Astrocyte of the spinal cord (primary cell): ENCODE measurements at regions not wholly inside any gene's neighbourhood (a gene's known extent, or its start where the extent isn't known, plus 50 kb on each side); places are given as distances from the start of the nearest gene placed in this dataset.
A peak's percentile ranks its signal among the peaks of the same experiment; 100 is the strongest.

Experiments
- DNase-seq: peaks from one replicate; pipeline ENCODE4 v3.0.0; 2011; ENCODE audit warnings: low read depth, low spot score
- H3K4me3 ChIP-seq: 2 replicates; pipeline ENCODE4 v1.5.1; 2011; ENCODE audit warnings: low read depth, mild to moderate bottlenecking, low read length, moderate library complexity
- CTCF ChIP-seq: IDR thresholded peaks from 2 replicates; pipeline ENCODE4 v1.5.1; 2012; ENCODE audit warnings: low read depth, mild to moderate bottlenecking, low read length, inconsistent platforms
- in situ Hi-C: cut with HindIII; loops from 2 replicates; pipeline ENCODE4 v1.10.0; 2017; ENCODE audit warnings: low sequenced_read_pairs

GRCh38 chr7:19368491-19368925 lies 223.3 kb upstream of the FERD3L start:
- no peak for DNase-seq
- peak overlapping the region; percentile 8 for H3K4me3 ChIP-seq
- no peak for TF ChIP-seq CTCF
- in situ Hi-C loops, result no loop called here

GRCh38 chr7:19364950-19365349 lies 219.7 kb upstream of the FERD3L start:
- DNase-seq, result no peak
- H3K4me3 ChIP-seq, result no peak overlapping the region
- in situ Hi-C loops, result no loop called here
- no peak for TF ChIP-seq CTCF

DNA sequence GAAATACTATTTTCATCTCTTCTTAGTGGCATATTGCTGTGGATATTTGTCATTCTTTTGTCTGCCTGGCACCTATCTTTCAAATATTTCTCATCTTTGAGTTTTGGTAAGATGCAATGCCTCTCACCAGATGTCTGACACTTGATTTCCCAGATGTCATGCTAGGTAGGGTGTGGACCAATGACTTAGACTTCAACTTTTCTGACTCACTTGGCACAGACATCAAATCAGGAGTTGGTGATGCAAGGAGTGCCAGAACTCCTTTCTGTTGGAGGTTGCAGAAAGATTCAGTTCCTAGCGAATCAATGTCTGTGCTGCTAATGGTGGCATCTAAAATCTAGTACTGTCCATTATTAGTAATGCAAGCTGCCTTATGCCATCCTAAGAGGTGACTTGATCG lies 216.9 kb upstream of the FERD3L start:
- no peak for TF ChIP-seq CTCF
- peak; percentile 21 for DNase-seq
- in situ Hi-C loops, result no loop called here
- H3K4me3 ChIP-seq, result no peak overlapping the region

DNA sequence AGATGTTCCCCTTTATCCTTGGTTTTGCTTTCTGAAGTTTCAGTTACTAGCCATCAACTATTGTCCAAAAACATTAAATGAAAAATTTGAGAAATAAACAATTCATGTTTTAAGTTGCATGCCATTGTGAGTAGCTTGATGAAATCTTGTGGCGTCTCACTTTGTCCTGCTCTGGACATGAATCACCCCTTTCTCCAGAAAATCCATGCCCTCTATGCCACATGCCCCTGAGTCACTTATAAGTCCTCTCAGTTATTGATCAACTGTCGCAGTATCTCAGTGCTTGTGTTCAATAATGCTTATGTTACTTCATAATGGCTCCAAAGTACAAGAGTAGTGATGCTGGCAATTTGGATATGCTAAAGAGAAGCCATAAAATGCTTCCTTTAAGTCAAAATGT lies 208.0 kb upstream of the FERD3L start:
- in situ Hi-C loops, result no loop called here
- DNase-seq, result no peak
- TF ChIP-seq CTCF, result no peak
- no peak overlapping the region for H3K4me3 ChIP-seq

DNA sequence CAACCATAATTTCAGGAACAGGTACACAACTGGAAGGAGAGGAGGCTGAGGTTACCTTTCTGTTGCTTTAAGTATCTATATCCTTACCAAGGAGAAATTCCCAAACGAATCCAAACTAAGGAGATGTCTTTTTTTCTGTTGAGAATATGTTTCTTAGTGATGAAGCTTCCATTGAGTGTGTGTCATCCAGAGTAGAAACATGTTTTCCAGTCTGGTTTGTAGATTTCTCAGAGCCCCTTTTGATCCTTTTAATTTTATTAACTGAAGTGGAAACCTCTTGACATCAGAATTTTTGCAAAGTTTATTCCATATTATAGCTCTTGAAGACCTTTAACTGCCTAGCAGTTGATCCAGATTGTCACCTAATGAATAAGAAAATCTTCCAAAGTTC lies 207.1 kb upstream of the FERD3L start:
- H3K4me3 ChIP-seq, result no peak overlapping the region
- TF ChIP-seq CTCF, result no peak
- peak; percentile 20 for DNase-seq
- in situ Hi-C loops, result no loop called here

GRCh38 chr7:19351341-19352304 lies 206.4 kb upstream of the FERD3L start:
- DNase-seq, result no peak
- TF ChIP-seq CTCF, result no peak
- no peak overlapping the region for H3K4me3 ChIP-seq
- in situ Hi-C loops, result no loop called here
